MM.1S (cell line): ENCODE measurements at regions not wholly inside any gene's neighbourhood (a gene's known extent, or its start where the extent isn't known, plus 50 kb on each side); places are given as distances from the start of the nearest gene placed in this dataset.

ENCODE experiments used
- CTCF ChIP-seq: fragments of 300-600 bp; sonication (generic); IDR thresholded peaks from 2 replicates; pipeline ENCODE4 v1.5.1; 2016; ENCODE audit warnings: antibody characterized with exemption, low read length, mixed read lengths
- EZH2 ChIP-seq: fragments of 300-600 bp; sonication (generic); optimal IDR thresholded peaks from 2 replicates; pipeline ENCODE3; 2017; ENCODE audit warnings: low read depth, mild to moderate bottlenecking, antibody characterized with exemption, low read length, mixed read lengths

GRCh38 chr5:175306381-175306780 is 137.6 kb downstream of the DRD1 start:
- TF ChIP-seq CTCF, result no peak
- TF ChIP-seq EZH2, result no peak
